WTC11 (cell line): ENCODE measurements at regions not wholly inside any gene's neighbourhood (a gene's known extent, or its start where the extent isn't known, plus 50 kb on each side); places are given as distances from the start of the nearest gene placed in this dataset.

Experiments used
- ATAC-seq: fragments of 200-7000 bp; cut with Tn5 transposase; 2 replicates; pipeline ENCODE4 v1.10.0; 2021; ENCODE audit warnings: mild to moderate bottlenecking, moderate library complexity
- CTCF ChIA-PET: fragments of 300-600 bp; sonication (Branson Sonifier 250); formaldehyde crosslinking; loops from one replicate; lab custom pipeline; 2021; ENCODE audit warnings: antibody characterized with exemption; lab: Charles Lee
- POLR2A ChIA-PET: fragments of 350-600 bp; sonication (Branson Sonifier 250); formaldehyde crosslinking; loops from one replicate; lab custom pipeline; 2021; ENCODE audit warnings: antibody characterized with exemption; lab: Charles Lee
- DNase-seq: peaks from one replicate; pipeline ENCODE4 v3.0.0; 2021; ENCODE audit warnings: low spot score
- H3K27ac Mint-ChIP-seq: 2 replicates; pipeline ENCODE4 v1.8.0; 2021; ENCODE audit warnings: mixed read lengths
- H3K27me3 Mint-ChIP-seq: 2 replicates; pipeline ENCODE4 v1.8.0; 2021; ENCODE audit warnings: low read depth, mild to moderate bottlenecking, moderate library complexity, mixed read lengths
- H3K36me3 Mint-ChIP-seq: 2 replicates; pipeline ENCODE4 v1.8.0; 2021; ENCODE audit warnings: mixed read lengths
- H3K4me1 Mint-ChIP-seq: 2 replicates; pipeline ENCODE4 v1.8.0; 2022; ENCODE audit warnings: mixed read lengths
- H3K4me3 Mint-ChIP-seq: 2 replicates; pipeline ENCODE4 v1.8.0; 2021; ENCODE audit warnings: mild to moderate bottlenecking, moderate library complexity, mixed read lengths
- H3K9me3 Mint-ChIP-seq: 2 replicates; pipeline ENCODE4 v1.8.0; 2021; ENCODE audit warnings: mixed read lengths
- ATF1 ChIP-seq: sonication (generic); formaldehyde crosslinking; IDR thresholded peaks from 2 replicates; pipeline ENCODE4 v1.8.1; 2023; ENCODE audit warnings: mild to moderate bottlenecking, moderate library complexity, missing genetic modification reagents
- ESRRA ChIP-seq: sonication (generic); formaldehyde crosslinking; IDR thresholded peaks from 2 replicates; pipeline ENCODE4 v1.8.1; 2022; ENCODE audit warnings: mild to moderate bottlenecking, missing genetic modification reagents, borderline replicate concordance
- FOXP1 ChIP-seq: sonication (generic); formaldehyde crosslinking; IDR thresholded peaks from 2 replicates; pipeline ENCODE4 v1.8.0; 2022; ENCODE audit warnings: missing genetic modification reagents, mild to moderate bottlenecking, moderate library complexity, borderline replicate concordance
- GTF2I ChIP-seq: fragments of 250-450 bp; sonication (Bioruptor Pico); conservative IDR thresholded peaks from 2 replicates; pipeline ENCODE4 v1.4.0; 2021; ENCODE audit warnings: mild to moderate bottlenecking
- MXD4 ChIP-seq: fragments of 250-450 bp; sonication (Bioruptor Pico); IDR thresholded peaks from 2 replicates; pipeline ENCODE4 v1.8.0; 2021; ENCODE audit warnings: mild to moderate bottlenecking, moderate library complexity, borderline replicate concordance
- MYBL2 ChIP-seq: sonication (generic); formaldehyde crosslinking; IDR thresholded peaks from 2 replicates; pipeline ENCODE4 v1.8.1; 2023; ENCODE audit warnings: mild to moderate bottlenecking, moderate library complexity, missing genetic modification reagents
- NFE2L1 ChIP-seq: sonication (generic); formaldehyde crosslinking; IDR thresholded peaks from 2 replicates; pipeline ENCODE4 v1.8.1; 2023; ENCODE audit warnings: missing genetic modification reagents
- NFYB ChIP-seq: sonication (generic); formaldehyde crosslinking; conservative IDR thresholded peaks from 2 replicates; pipeline ENCODE4 v1.8.0; 2022; ENCODE audit warnings: low read depth, missing genetic modification reagents
- NR1H2 ChIP-seq: sonication (generic); formaldehyde crosslinking; IDR thresholded peaks from 2 replicates; pipeline ENCODE4 v1.9.0; 2021; ENCODE audit warnings: mild to moderate bottlenecking, moderate library complexity, missing genetic modification reagents
- NR3C1 ChIP-seq: sonication (generic); formaldehyde crosslinking; conservative IDR thresholded peaks from 2 replicates; pipeline ENCODE4 v1.8.1; 2023; ENCODE audit warnings: low read depth, mild to moderate bottlenecking, missing genetic modification reagents
- PRRX2 ChIP-seq: fragments of 250-450 bp; sonication (Bioruptor Pico); IDR thresholded peaks from 2 replicates; pipeline ENCODE4 v1.8.0; 2021; ENCODE audit warnings: mild to moderate bottlenecking
- ZBTB21 ChIP-seq: sonication (generic); formaldehyde crosslinking; IDR thresholded peaks from 2 replicates; pipeline ENCODE4 v1.8.1; 2023; ENCODE audit warnings: mild to moderate bottlenecking, missing genetic modification reagents, borderline replicate concordance
- ZNF121 ChIP-seq: sonication (generic); formaldehyde crosslinking; IDR thresholded peaks from 2 replicates; pipeline ENCODE4 v1.8.0; 2023; ENCODE audit warnings: missing genetic modification reagents
- ZNF138 ChIP-seq: sonication (generic); formaldehyde crosslinking; conservative IDR thresholded peaks from 2 replicates; pipeline ENCODE4 v1.8.1; 2022; ENCODE audit warnings: mild to moderate bottlenecking, moderate library complexity, missing genetic modification reagents
- ZNF317 ChIP-seq: sonication (generic); formaldehyde crosslinking; IDR thresholded peaks from 2 replicates; pipeline ENCODE4 v1.8.1; 2023; ENCODE audit warnings: low read depth, mild to moderate bottlenecking, moderate library complexity, missing genetic modification reagents, borderline replicate concordance
- TF ChIP-seq, protein P1 (sequence below): fragments of 250-450 bp; sonication (Bioruptor Pico); IDR thresholded peaks from 2 replicates; pipeline ENCODE4 v2.1.2; 2022; ENCODE audit warnings: mild to moderate bottlenecking, moderate library complexity
- TF ChIP-seq, protein P2 (sequence below): fragments of 250-450 bp; sonication (Bioruptor Pico); conservative IDR thresholded peaks from 2 replicates; pipeline ENCODE4 v1.9.0; 2021; ENCODE audit warnings: mild to moderate bottlenecking
- TF ChIP-seq, protein P3 (sequence below): sonication (generic); formaldehyde crosslinking; IDR thresholded peaks from 2 replicates; pipeline ENCODE4 v1.8.1; 2023; ENCODE audit warnings: mild to moderate bottlenecking, moderate library complexity, missing genetic modification reagents
- TF ChIP-seq, protein P4 (sequence below): sonication (generic); formaldehyde crosslinking; IDR thresholded peaks from 2 replicates; pipeline ENCODE4 v1.8.0; 2022; ENCODE audit warnings: mild to moderate bottlenecking, missing genetic modification reagents
- TF ChIP-seq, protein P5 (sequence below): sonication (generic); formaldehyde crosslinking; IDR thresholded peaks from 2 replicates; pipeline ENCODE4 v1.8.1; 2023; ENCODE audit warnings: mild to moderate bottlenecking, missing genetic modification reagents, borderline replicate concordance
- TF ChIP-seq, protein P6 (sequence below): sonication (generic); formaldehyde crosslinking; IDR thresholded peaks from 2 replicates; pipeline ENCODE4 v1.8.1; 2022; ENCODE audit warnings: missing genetic modification reagents, borderline replicate concordance
- TF ChIP-seq, protein P7 (sequence below): sonication (generic); formaldehyde crosslinking; IDR thresholded peaks from 2 replicates; pipeline ENCODE4 v1.8.1; 2022; ENCODE audit warnings: mild to moderate bottlenecking, missing genetic modification reagents, moderate library complexity, borderline replicate concordance

DNA sequence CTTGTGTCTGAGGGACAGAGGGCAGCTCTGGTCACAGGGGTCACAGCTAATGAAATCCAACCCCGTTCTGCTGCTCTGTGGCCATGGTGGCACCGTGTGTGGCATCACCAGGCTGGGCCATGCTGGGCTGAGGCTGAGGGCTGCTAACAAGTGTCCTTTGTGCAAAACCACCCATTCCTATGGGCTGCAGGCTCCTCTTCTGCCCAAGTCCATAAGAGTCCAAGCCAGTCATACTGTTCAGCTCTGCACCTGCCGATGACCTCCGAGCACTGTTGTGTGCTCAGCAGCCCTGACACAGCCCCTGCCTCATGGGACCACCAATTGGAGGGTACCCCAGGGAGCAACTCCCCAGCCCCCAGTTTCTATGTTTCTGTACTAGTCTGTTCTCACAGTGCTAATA, 133.1 kb downstream of the WDR11 start:
- ChIA-PET CTCF (no interaction called here), POLR2A (no interaction called here)
- ATAC-seq (no peak), DNase-seq (no peak)
- Mint-ChIP-seq H3K27ac (no peak overlapping the region), H3K9me3 (peaks cover 41% of the 10 kb centered on the region), H3K4me1 (peaks cover 34% of the 10 kb centered on the region), H3K27me3 (peaks cover 32% of the 10 kb centered on the region), H3K36me3 (peaks cover 34% of the 10 kb centered on the region), H3K4me3 (no peak overlapping the region)
- TF ChIP-seq ZNF121 (CRISPR knock-in tag) (no peak), FOXP1 (CRISPR knock-in tag) (no peak), ZNF138 (no peak), ZBTB21 (CRISPR knock-in tag) (no peak), ATF1 (no peak), MYBL2 (CRISPR knock-in tag) (no peak), GTF2I (CRISPR knock-in tag) (no peak)
- TF ChIP-seq, protein P1, sequence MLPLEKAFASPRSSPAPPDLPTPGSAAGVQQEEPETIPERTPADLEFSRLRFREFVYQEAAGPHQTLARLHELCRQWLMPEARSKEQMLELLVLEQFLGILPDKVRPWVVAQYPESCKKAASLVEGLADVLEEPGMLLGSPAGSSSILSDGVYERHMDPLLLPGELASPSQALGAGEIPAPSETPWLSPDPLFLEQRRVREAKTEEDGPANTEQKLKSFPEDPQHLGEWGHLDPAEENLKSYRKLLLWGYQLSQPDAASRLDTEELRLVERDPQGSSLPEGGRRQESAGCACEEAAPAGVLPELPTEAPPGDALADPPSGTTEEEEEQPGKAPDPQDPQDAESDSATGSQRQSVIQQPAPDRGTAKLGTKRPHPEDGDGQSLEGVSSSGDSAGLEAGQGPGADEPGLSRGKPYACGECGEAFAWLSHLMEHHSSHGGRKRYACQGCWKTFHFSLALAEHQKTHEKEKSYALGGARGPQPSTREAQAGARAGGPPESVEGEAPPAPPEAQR (CRISPR knock-in tag): no peak
- TF ChIP-seq, protein P2, sequence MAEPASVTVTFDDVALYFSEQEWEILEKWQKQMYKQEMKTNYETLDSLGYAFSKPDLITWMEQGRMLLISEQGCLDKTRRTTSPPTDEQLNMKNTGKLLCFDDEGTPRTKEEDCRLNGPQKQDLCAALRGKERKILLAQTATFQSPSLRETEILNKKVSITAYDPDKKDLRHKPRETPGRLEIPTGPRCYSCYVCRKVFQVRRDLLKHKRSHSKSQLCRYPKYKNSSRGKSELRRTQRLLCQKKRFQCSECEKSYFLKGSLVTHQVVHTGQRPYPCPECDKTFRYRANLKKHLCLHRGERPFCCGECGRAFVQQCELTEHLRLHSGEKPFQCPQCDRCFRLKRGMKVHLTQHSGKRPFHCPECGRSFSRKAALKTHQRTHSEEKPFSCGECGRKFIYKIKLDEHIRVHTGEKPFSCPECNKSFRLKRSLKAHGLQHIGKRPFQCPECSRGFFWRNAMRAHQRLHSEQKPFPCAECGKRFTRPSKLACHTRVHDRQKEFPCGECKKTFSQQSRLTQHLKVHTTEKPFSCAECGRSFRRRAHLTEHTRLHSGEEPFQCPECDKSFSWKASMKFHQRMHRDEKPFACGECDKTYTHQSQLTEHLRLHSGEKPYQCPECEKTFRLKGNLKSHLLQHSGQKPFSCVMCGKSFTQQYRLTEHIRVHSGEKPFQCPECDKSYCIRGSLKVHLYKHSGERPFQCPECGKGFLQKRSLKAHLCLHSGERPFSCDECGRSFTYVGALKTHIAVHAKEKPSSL (CRISPR knock-in tag): no peak
- TF ChIP-seq, protein P3, sequence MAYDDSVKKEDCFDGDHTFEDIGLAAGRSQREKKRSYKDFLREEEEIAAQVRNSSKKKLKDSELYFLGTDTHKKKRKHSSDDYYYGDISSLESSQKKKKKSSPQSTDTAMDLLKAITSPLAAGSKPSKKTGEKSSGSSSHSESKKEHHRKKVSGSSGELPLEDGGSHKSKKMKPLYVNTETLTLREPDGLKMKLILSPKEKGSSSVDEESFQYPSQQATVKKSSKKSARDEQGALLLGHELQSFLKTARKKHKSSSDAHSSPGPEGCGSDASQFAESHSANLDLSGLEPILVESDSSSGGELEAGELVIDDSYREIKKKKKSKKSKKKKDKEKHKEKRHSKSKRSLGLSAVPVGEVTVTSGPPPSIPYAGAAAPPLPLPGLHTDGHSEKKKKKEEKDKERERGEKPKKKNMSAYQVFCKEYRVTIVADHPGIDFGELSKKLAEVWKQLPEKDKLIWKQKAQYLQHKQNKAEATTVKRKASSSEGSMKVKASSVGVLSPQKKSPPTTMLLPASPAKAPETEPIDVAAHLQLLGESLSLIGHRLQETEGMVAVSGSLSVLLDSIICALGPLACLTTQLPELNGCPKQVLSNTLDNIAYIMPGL: no peak

DNA sequence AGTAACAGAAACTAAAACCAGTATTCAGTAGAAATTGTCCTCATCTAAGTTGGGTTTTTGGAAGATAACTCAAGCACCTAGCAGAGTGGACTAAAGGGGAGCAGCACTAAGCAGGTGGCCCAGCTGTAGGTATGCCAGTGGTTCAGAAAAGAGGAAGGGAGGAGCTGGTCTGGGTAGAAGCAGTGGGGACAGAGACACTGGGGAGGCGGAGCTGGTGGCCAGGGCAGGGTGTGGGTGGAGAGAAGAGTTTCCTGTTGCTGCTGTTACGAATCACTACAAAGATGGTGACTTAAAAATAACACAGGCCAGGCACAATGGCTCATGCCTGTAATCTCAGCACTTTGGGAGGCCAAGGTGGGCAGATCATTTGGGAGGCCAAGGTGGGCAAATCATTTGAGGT, 136.2 kb downstream of the WDR11 start:
- H3K4me3 Mint-ChIP-seq: no peak overlapping the region
- peaks cover 11% of the 10 kb centered on the region for H3K4me1 Mint-ChIP-seq
- H3K27ac Mint-ChIP-seq: no peak overlapping the region
- CTCF ChIA-PET: interaction anchor here (1.4 kb wide), 1 partner anchor 38 kb away, joined by 4 read pairs; no protein-coding TSS in a partner anchor
- DNase-seq: no peak
- H3K36me3 Mint-ChIP-seq: peaks cover 58% of the 10 kb centered on the region
- peaks cover 11% of the 10 kb centered on the region for H3K27me3 Mint-ChIP-seq
- no peak for ATAC-seq
- POLR2A ChIA-PET: no interaction called here
- peaks cover 67% of the 10 kb centered on the region for H3K9me3 Mint-ChIP-seq
- no peak for TF ChIP-seq NR3C1
- TF ChIP-seq ZNF121 (CRISPR knock-in tag): no peak
- TF ChIP-seq NR1H2: no peak
- TF ChIP-seq, protein P4, sequence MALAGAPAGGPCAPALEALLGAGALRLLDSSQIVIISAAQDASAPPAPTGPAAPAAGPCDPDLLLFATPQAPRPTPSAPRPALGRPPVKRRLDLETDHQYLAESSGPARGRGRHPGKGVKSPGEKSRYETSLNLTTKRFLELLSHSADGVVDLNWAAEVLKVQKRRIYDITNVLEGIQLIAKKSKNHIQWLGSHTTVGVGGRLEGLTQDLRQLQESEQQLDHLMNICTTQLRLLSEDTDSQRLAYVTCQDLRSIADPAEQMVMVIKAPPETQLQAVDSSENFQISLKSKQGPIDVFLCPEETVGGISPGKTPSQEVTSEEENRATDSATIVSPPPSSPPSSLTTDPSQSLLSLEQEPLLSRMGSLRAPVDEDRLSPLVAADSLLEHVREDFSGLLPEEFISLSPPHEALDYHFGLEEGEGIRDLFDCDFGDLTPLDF (CRISPR knock-in tag): no peak
- TF ChIP-seq, protein P5, sequence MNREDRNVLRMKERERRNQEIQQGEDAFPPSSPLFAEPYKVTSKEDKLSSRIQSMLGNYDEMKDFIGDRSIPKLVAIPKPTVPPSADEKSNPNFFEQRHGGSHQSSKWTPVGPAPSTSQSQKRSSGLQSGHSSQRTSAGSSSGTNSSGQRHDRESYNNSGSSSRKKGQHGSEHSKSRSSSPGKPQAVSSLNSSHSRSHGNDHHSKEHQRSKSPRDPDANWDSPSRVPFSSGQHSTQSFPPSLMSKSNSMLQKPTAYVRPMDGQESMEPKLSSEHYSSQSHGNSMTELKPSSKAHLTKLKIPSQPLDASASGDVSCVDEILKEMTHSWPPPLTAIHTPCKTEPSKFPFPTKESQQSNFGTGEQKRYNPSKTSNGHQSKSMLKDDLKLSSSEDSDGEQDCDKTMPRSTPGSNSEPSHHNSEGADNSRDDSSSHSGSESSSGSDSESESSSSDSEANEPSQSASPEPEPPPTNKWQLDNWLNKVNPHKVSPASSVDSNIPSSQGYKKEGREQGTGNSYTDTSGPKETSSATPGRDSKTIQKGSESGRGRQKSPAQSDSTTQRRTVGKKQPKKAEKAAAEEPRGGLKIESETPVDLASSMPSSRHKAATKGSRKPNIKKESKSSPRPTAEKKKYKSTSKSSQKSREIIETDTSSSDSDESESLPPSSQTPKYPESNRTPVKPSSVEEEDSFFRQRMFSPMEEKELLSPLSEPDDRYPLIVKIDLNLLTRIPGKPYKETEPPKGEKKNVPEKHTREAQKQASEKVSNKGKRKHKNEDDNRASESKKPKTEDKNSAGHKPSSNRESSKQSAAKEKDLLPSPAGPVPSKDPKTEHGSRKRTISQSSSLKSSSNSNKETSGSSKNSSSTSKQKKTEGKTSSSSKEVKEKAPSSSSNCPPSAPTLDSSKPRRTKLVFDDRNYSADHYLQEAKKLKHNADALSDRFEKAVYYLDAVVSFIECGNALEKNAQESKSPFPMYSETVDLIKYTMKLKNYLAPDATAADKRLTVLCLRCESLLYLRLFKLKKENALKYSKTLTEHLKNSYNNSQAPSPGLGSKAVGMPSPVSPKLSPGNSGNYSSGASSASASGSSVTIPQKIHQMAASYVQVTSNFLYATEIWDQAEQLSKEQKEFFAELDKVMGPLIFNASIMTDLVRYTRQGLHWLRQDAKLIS (CRISPR knock-in tag): no peak
- TF ChIP-seq PRRX2: no peak
- TF ChIP-seq, protein P6, sequence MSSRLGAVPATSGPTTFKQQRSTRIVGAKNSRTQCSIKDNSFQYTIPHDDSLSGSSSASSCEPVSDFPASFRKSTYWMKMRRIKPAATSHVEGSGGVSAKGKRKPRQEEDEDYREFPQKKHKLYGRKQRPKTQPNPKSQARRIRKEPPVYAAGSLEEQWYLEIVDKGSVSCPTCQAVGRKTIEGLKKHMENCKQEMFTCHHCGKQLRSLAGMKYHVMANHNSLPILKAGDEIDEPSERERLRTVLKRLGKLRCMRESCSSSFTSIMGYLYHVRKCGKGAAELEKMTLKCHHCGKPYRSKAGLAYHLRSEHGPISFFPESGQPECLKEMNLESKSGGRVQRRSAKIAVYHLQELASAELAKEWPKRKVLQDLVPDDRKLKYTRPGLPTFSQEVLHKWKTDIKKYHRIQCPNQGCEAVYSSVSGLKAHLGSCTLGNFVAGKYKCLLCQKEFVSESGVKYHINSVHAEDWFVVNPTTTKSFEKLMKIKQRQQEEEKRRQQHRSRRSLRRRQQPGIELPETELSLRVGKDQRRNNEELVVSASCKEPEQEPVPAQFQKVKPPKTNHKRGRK: no peak
- TF ChIP-seq ESRRA (CRISPR knock-in tag): no peak
- no peak for TF ChIP-seq GTF2I (CRISPR knock-in tag)
- no peak for TF ChIP-seq ZNF317 (CRISPR knock-in tag)
- TF ChIP-seq, protein P7, sequence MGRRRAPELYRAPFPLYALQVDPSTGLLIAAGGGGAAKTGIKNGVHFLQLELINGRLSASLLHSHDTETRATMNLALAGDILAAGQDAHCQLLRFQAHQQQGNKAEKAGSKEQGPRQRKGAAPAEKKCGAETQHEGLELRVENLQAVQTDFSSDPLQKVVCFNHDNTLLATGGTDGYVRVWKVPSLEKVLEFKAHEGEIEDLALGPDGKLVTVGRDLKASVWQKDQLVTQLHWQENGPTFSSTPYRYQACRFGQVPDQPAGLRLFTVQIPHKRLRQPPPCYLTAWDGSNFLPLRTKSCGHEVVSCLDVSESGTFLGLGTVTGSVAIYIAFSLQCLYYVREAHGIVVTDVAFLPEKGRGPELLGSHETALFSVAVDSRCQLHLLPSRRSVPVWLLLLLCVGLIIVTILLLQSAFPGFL (CRISPR knock-in tag): no peak
- no peak for TF ChIP-seq NFE2L1 (CRISPR knock-in tag)
- TF ChIP-seq MXD4 (CRISPR knock-in tag): no peak
- TF ChIP-seq NFYB (CRISPR knock-in tag): no peak
